IMR-90 (cell line): ENCODE measurements at regions not wholly inside any gene's neighbourhood (a gene's known extent, or its start where the extent isn't known, plus 50 kb on each side); places are given as distances from the start of the nearest gene placed in this dataset.

Source experiments
- ATAC-seq: fragments of 200-7000 bp; cut with Tn5 transposase; 2 replicates; pipeline ENCODE4 v1.9.1; 2020; ENCODE audit warnings: low read depth, mild to moderate bottlenecking, moderate library complexity
- BruUV-seq: library from RNA; stranded (reverse); fragments of 400-500 nt; replicated peaks from 2 replicates; lab custom pipeline; 2021; lab: Mats Ljungman, UMichigan
- CTCF ChIA-PET: fragments of 300-600 bp; formaldehyde crosslinking; extraction: SDS; loops from one replicate; lab custom pipeline; 2021; ENCODE audit warnings: antibody characterized with exemption; lab: Yijun Ruan, JAX
- POLR2A ChIA-PET: fragments of 300-600 bp; sonication (Branson Sonifier 250); formaldehyde crosslinking; loops from one replicate; lab custom pipeline; 2022; ENCODE audit warnings: antibody characterized with exemption; ENCODE audit not compliant: unreplicated experiment; lab: Charles Lee
- DNase-seq: peaks from one replicate; pipeline ENCODE4 v3.0.0; 2013
- H2AFZ ChIP-seq: replicated peaks from 2 replicates; pipeline ENCODE3; 2013; ENCODE audit warnings: low read length, mild to moderate bottlenecking; ENCODE audit not compliant: poor library complexity
- H2AK5ac ChIP-seq: 2 replicates; pipeline ENCODE4 v1.6.1; 2013; ENCODE audit warnings: low read depth, low read length, inconsistent platforms
- H2AK9ac ChIP-seq: replicated peaks from 2 replicates; pipeline ENCODE3; 2013; ENCODE audit warnings: mild to moderate bottlenecking, low read depth, low read length, moderate library complexity; ENCODE audit not compliant: poor library complexity
- H2BK120ac ChIP-seq: 2 replicates; pipeline ENCODE4 v1.6.1; 2013; ENCODE audit warnings: low read depth, low read length, inconsistent platforms
- H2BK15ac ChIP-seq: 3 replicates; pipeline ENCODE4 v1.6.1; 2013; ENCODE audit warnings: low read depth, low read length, inconsistent platforms
- H2BK20ac ChIP-seq: 2 replicates; pipeline ENCODE4 v1.6.1; 2013; ENCODE audit warnings: low read depth, mild to moderate bottlenecking, inconsistent platforms, low read length, moderate library complexity
- H2BK5ac ChIP-seq: 2 replicates; pipeline ENCODE4 v1.6.1; 2013; ENCODE audit warnings: mild to moderate bottlenecking, low read depth, low read length, inconsistent platforms; ENCODE audit not compliant: poor library complexity, severe bottlenecking
- H3K14ac ChIP-seq: replicated peaks from 2 replicates; pipeline ENCODE4 v1.6.1; 2013; ENCODE audit warnings: low read depth, low read length, inconsistent platforms
- H3K18ac ChIP-seq: 2 replicates; pipeline ENCODE4 v1.6.1; 2013; ENCODE audit warnings: low read depth, low read length, control low read depth
- H3K23ac ChIP-seq: 2 replicates; pipeline ENCODE4 v1.6.1; 2013; ENCODE audit warnings: low read depth, low read length, inconsistent platforms
- H3K27ac ChIP-seq: 2 replicates; pipeline ENCODE4 v1.5.1; 2013; ENCODE audit warnings: mild to moderate bottlenecking, control low read depth, low read length; ENCODE audit not compliant: insufficient read depth
- H3K27me3 ChIP-seq: 2 replicates; pipeline ENCODE4 v1.6.1; 2013; ENCODE audit warnings: low read length; ENCODE audit not compliant: control insufficient read depth, insufficient read depth
- H3K36me3 ChIP-seq: 2 replicates; pipeline ENCODE4 v1.6.1; 2013; ENCODE audit warnings: low read length, mixed read lengths; ENCODE audit not compliant: control insufficient read depth, insufficient read depth
- H3K4ac ChIP-seq: 2 replicates; pipeline ENCODE4 v1.6.1; 2013; ENCODE audit warnings: low read depth, low read length, inconsistent platforms
- H3K4me1 ChIP-seq: 2 replicates; pipeline ENCODE4 v1.6.1; 2013; ENCODE audit warnings: low read length, mixed read lengths; ENCODE audit not compliant: control insufficient read depth, insufficient read depth
- H3K4me2 ChIP-seq: 2 replicates; pipeline ENCODE4 v1.6.1; 2013; ENCODE audit warnings: low read depth, mild to moderate bottlenecking, control low read depth, low read length, moderate library complexity
- H3K4me3 ChIP-seq: 2 replicates; pipeline ENCODE4 v1.5.1; 2013; ENCODE audit warnings: low read depth, mild to moderate bottlenecking, control low read depth, low read length, moderate library complexity; ENCODE audit not compliant: insufficient read depth
- H3K56ac ChIP-seq: 2 replicates; pipeline ENCODE4 v1.6.1; 2013; ENCODE audit warnings: low read length, inconsistent platforms; ENCODE audit not compliant: insufficient read depth; ENCODE audit errors: extremely low read depth
- H3K79me1 ChIP-seq, 2 experiments: 2 replicates each; pipeline ENCODE4 v1.6.1; 2013; ENCODE audit warnings: low read length in 2 of 2, inconsistent platforms in 1 of 2, low read depth in 1 of 2
- H3K9ac ChIP-seq: 2 replicates; pipeline ENCODE4 v1.6.1; 2013; ENCODE audit warnings: low read depth, low read length, control low read depth
- H3K9me1 ChIP-seq: 2 replicates; pipeline ENCODE4 v1.6.1; 2013; ENCODE audit warnings: low read length, inconsistent platforms; ENCODE audit not compliant: insufficient read depth
- H3K9me3 ChIP-seq: 2 replicates; pipeline ENCODE4 v1.6.1; 2013; ENCODE audit warnings: low read length; ENCODE audit not compliant: control insufficient read depth, insufficient read depth
- H4K20me1 ChIP-seq: 2 replicates; pipeline ENCODE4 v1.6.1; 2013; ENCODE audit warnings: low read length, inconsistent platforms; ENCODE audit not compliant: insufficient read depth
- H4K5ac ChIP-seq: 2 replicates; pipeline ENCODE4 v1.6.1; 2013; ENCODE audit warnings: mild to moderate bottlenecking, low read depth, low read length, control low read depth
- H4K8ac ChIP-seq, 2 experiments: 2 replicates each; pipeline ENCODE4 v1.6.1; 2013; ENCODE audit warnings: low read depth in 2 of 2, low read length in 2 of 2, control low read depth in 1 of 2, inconsistent platforms in 1 of 2
- H4K91ac ChIP-seq: 2 replicates; pipeline ENCODE4 v1.6.1; 2013; ENCODE audit warnings: low read depth, low read length, inconsistent platforms; ENCODE audit not compliant: insufficient read depth
- BHLHE40 ChIP-seq: fragments of 150-350 bp; IDR thresholded peaks from 2 replicates; pipeline ENCODE4 v1.6.1; 2016; ENCODE audit warnings: mild to moderate bottlenecking, low read depth, low read length
- CEBPB ChIP-seq: IDR thresholded peaks from 2 replicates; pipeline ENCODE4 v1.6.1; 2012; ENCODE audit warnings: low read depth, low read length, improper control_type of control experiment
- CHD1 ChIP-seq: IDR thresholded peaks from 2 replicates; pipeline ENCODE4 v1.6.1; 2012; ENCODE audit warnings: low read depth, low read length, improper control_type of control experiment
- FOS ChIP-seq: fragments of 150-350 bp; IDR thresholded peaks from 2 replicates; pipeline ENCODE4 v1.6.1; 2016; ENCODE audit warnings: low read depth, low read length
- MAFK ChIP-seq: IDR thresholded peaks from 2 replicates; pipeline ENCODE4 v1.6.1; 2012; ENCODE audit warnings: low read depth, low read length, improper control_type of control experiment
- MAZ ChIP-seq: IDR thresholded peaks from 2 replicates; pipeline ENCODE4 v1.6.1; 2012; ENCODE audit warnings: low read depth, mild to moderate bottlenecking, low read length, improper control_type of control experiment, moderate library complexity, borderline replicate concordance
- MXI1 ChIP-seq: IDR thresholded peaks from 2 replicates; pipeline ENCODE4 v1.6.1; 2012; ENCODE audit warnings: low read depth, mild to moderate bottlenecking, low read length, moderate library complexity, borderline replicate concordance
- NFE2L2 ChIP-seq: fragments of 150-350 bp; IDR thresholded peaks from 2 replicates; pipeline ENCODE4 v1.6.1; 2016; ENCODE audit warnings: low read depth, mild to moderate bottlenecking, low read length
- POLR2A ChIP-seq: IDR thresholded peaks from 2 replicates; pipeline ENCODE4 v1.6.1; 2012; ENCODE audit warnings: mild to moderate bottlenecking, low read depth, low read length
- RAD21 ChIP-seq: IDR thresholded peaks from 2 replicates; pipeline ENCODE4 v1.6.1; 2012; ENCODE audit warnings: low read length, improper control_type of control experiment
- RCOR1 ChIP-seq: IDR thresholded peaks from 2 replicates; pipeline ENCODE4 v1.6.1; 2012; ENCODE audit warnings: mild to moderate bottlenecking, low read length, improper control_type of control experiment; ENCODE audit not compliant: insufficient replicate concordance
- RFX5 ChIP-seq: IDR thresholded peaks from 2 replicates; pipeline ENCODE4 v1.8.0; 2012; ENCODE audit warnings: low read depth, mild to moderate bottlenecking, low read length, moderate library complexity
- SMC3 ChIP-seq: fragments of 150-350 bp; IDR thresholded peaks from 2 replicates; pipeline ENCODE4 v1.6.1; 2016; ENCODE audit warnings: low read depth, mild to moderate bottlenecking, antibody characterized with exemption, low read length, moderate library complexity
- WGBS, 2 experiments: methylation state at CpG; one replicate each; pipeline versions ENCODE4 v1.1.5 to v1.1.7; 2013; ENCODE audit warnings: missing lambda C conversion rate in 2 of 2; ENCODE audit not compliant: insufficient read length in 1 of 2; ENCODE audit errors: extremely low coverage in 2 of 2; 5-methylcytosine and 5-hydroxymethylcytosine counted together
- dilution Hi-C: fragments of 300-500 bp; cut with HindIII; formaldehyde crosslinking; loops from one replicate; pipeline ENCODE4 v1.14.3; 2018; ENCODE audit warnings: low sequenced_read_pairs; ENCODE audit not compliant: unreplicated experiment
- in situ Hi-C: fragments of 300-500 bp; cut with MboI; formaldehyde crosslinking; loops from 3 replicates; pipeline ENCODE4 v1.14.3; 2019; ENCODE audit warnings: low sequenced_read_pairs, inconsistent platforms, mixed read lengths
- intact Hi-C: fragments of 100-400 bp; cut with micrococcal nuclease; formaldehyde crosslinking; loops from 2 replicates; pipeline ENCODE4 v1.10.0; 2022
- TF ChIP-seq, protein P1 (sequence below): fragments of 150-350 bp; IDR thresholded peaks from 2 replicates; pipeline ENCODE4 v1.6.1; 2016; ENCODE audit warnings: low read depth, mild to moderate bottlenecking, low read length, moderate library complexity, borderline replicate concordance
- TF ChIP-seq, protein P2 (sequence below): conservative IDR thresholded peaks from 2 replicates; pipeline ENCODE4 v1.5.1; 2012; ENCODE audit warnings: mild to moderate bottlenecking, low read depth, low read length, improper control_type of control experiment
- TF ChIP-seq, protein P3 (sequence below): fragments of 150-350 bp; IDR thresholded peaks from 2 replicates; pipeline ENCODE4 v1.6.1; 2017; ENCODE audit warnings: mild to moderate bottlenecking, antibody characterized with exemption, low read length, low read depth

DNA sequence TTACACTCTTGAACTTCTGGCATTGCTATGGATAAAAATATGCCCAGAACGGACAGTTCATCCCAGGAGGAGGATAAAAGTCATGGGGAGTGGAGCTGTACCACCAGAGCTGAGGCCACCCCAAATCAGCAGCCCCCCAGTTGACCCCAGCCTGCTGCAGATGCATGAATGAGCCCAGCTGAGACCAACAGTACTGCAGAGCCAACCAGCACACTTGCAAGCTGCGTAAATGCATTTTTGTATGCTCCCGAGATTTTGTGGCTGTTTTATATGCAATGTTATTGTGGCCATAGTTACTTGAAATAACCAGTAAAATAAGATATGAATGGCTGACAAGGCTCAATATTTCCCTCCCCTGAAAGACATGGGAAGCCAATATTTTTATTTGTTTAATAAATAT, 264.6 kb downstream of the DUSP10 start:
- Histone ChIP-seq H3K4me1 (0 out of 2 replicates have a peak, but pooled peaks cover 2% of the 10 kb centered on the region), H3K56ac (no peak overlapping the region), H3K4me3 (no peak overlapping the region), H2BK5ac (no peak overlapping the region), H2AK9ac (no peak overlapping the region), H4K8ac (no peak overlapping the region), H4K5ac (no peak overlapping the region), H2BK20ac (peak overlapping the region; percentile 54), H3K9ac (no peak overlapping the region), H3K9me1 (no peaks in the 10 kb centered on the region), H3K9me3 (no peaks in the 10 kb centered on the region), H3K4ac (no peak overlapping the region), H2BK120ac (peak overlapping the region; percentile 14; the same call in 1 of the 2 replicates), H3K18ac (no peak overlapping the region), H3K27me3 (no peaks in the 10 kb centered on the region), H3K14ac (no peak overlapping the region), H3K27ac (no peak overlapping the region), H3K79me1 (no peaks in the 10 kb centered on the region), H4K20me1 (no peaks in the 10 kb centered on the region), H3K36me3 (no peaks in the 10 kb centered on the region), H3K4me2 (no peak overlapping the region), H4K91ac (0 out of 2 replicates have a peak overlapping the region, but pooled peaks have one; percentile 7), H2BK15ac (0 out of 3 replicates have a peak overlapping the region, but pooled peaks have one; percentile 43), H3K23ac (no peak overlapping the region), H2AFZ (no peak overlapping the region), H2AK5ac (no peak overlapping the region; the same call in 1 of the 2 replicates)
- no TSS peak for BruUV-seq
- ATAC-seq (no peak), DNase-seq (no peak)
- intact Hi-C loops: loop anchor here (5.0 to 10.0 kb wide), 4 partner anchors 240 to 768 kb away; no protein-coding TSS in a partner anchor
- no CpG with 5 or more reads among the region's 3 CpGs for WGBS, 2 experiments
- ChIA-PET POLR2A (no interaction called here), CTCF (interaction anchor here (0.8 to 3.4 kb wide), 10 partner anchors 14 to 978 kb away, joined by 3 to 24 read pairs (median 6); partner anchors contain the start of gene DUSP10)
- dilution Hi-C loops: no loop called here
- TF ChIP-seq, protein P1, sequence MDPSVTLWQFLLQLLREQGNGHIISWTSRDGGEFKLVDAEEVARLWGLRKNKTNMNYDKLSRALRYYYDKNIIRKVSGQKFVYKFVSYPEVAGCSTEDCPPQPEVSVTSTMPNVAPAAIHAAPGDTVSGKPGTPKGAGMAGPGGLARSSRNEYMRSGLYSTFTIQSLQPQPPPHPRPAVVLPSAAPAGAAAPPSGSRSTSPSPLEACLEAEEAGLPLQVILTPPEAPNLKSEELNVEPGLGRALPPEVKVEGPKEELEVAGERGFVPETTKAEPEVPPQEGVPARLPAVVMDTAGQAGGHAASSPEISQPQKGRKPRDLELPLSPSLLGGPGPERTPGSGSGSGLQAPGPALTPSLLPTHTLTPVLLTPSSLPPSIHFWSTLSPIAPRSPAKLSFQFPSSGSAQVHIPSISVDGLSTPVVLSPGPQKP: no peak
- TF ChIP-seq, protein P2, sequence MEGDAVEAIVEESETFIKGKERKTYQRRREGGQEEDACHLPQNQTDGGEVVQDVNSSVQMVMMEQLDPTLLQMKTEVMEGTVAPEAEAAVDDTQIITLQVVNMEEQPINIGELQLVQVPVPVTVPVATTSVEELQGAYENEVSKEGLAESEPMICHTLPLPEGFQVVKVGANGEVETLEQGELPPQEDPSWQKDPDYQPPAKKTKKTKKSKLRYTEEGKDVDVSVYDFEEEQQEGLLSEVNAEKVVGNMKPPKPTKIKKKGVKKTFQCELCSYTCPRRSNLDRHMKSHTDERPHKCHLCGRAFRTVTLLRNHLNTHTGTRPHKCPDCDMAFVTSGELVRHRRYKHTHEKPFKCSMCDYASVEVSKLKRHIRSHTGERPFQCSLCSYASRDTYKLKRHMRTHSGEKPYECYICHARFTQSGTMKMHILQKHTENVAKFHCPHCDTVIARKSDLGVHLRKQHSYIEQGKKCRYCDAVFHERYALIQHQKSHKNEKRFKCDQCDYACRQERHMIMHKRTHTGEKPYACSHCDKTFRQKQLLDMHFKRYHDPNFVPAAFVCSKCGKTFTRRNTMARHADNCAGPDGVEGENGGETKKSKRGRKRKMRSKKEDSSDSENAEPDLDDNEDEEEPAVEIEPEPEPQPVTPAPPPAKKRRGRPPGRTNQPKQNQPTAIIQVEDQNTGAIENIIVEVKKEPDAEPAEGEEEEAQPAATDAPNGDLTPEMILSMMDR: no peak
- TF ChIP-seq RFX5 (no peak), POLR2A (no peak), FOS (no peak), SMC3 (no peak), MAFK (no peak), MXI1 (no peak), MAZ (no peak), RCOR1 (no peak), BHLHE40 (no peak), CEBPB (no peak), NFE2L2 (no peak), CHD1 (no peak), RAD21 (no peak)
- TF ChIP-seq, protein P3, sequence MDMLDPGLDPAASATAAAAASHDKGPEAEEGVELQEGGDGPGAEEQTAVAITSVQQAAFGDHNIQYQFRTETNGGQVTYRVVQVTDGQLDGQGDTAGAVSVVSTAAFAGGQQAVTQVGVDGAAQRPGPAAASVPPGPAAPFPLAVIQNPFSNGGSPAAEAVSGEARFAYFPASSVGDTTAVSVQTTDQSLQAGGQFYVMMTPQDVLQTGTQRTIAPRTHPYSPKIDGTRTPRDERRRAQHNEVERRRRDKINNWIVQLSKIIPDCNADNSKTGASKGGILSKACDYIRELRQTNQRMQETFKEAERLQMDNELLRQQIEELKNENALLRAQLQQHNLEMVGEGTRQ: no peak
- in situ Hi-C loops: loop anchor here (5.0 kb wide), 2 partner anchors 695 to 980 kb away; no protein-coding TSS in a partner anchor
